Globus pallidus (tissue), 1 donor: ENCODE measurements at regions not wholly inside any gene's neighbourhood (a gene's known extent, or its start where the extent isn't known, plus 50 kb on each side); places are given as distances from the start of the nearest gene placed in this dataset.
A peak's percentile ranks its signal among the peaks of the same experiment; 100 is the strongest.

Experiments
- DNase-seq: peaks from one replicate; pipeline ENCODE4 v3.0.0-alpha.2; 2015; ENCODE audit warnings: low spot score

GRCh38 chr13:79267560-79267959 lies 138.5 kb downstream of the RBM26 start:
- no peak for DNase-seq

GRCh38 chr13:79258489-79258888 lies 147.6 kb downstream of the RBM26 start:
- no peak for DNase-seq

GRCh38 chr13:79246578-79246949 lies 159.5 kb downstream of the RBM26 start:
- no peak for DNase-seq

- no peak for DNase-seq
Measured at GRCh38 chr13:79245937-79246577, 160.0 kb downstream of the RBM26 start.

- no peak for DNase-seq
Measured at GRCh38 chr13:79241697-79242096, 164.4 kb downstream of the RBM26 start.

GRCh38 chr13:79237981-79238380 lies 168.1 kb downstream of the RBM26 start:
- DNase-seq, result no peak

- DNase-seq, result no peak
Measured at GRCh38 chr13:79231887-79232286, 174.2 kb downstream of the RBM26 start.

- no peak for DNase-seq
Measured at GRCh38 chr13:79229761-79230160, 176.3 kb downstream of the RBM26 start.

- no peak for DNase-seq
Measured at GRCh38 chr13:79228972-79229371, 177.1 kb downstream of the RBM26 start.

GRCh38 chr13:79227418-79227817 lies 178.6 kb downstream of the RBM26 start:
- DNase-seq, result no peak

- no peak for DNase-seq
Measured at GRCh38 chr13:79226938-79227337, 179.1 kb downstream of the RBM26 start.

GRCh38 chr13:79226250-79226649 lies 179.8 kb downstream of the RBM26 start:
- DNase-seq, result no peak

GRCh38 chr13:79225487-79226232 lies 180.4 kb downstream of the RBM26 start:
- DNase-seq, result no peak

GRCh38 chr13:79222427-79223205 lies 183.4 kb downstream of the RBM26 start:
- no peak for DNase-seq

GRCh38 chr13:79212064-79212619 lies 193.9 kb downstream of the RBM26 start:
- DNase-seq, result no peak

GRCh38 chr13:79211377-79211776 lies 194.7 kb downstream of the RBM26 start:
- no peak for DNase-seq

- no peak for DNase-seq
Measured at GRCh38 chr13:79197933-79198332, 208.1 kb downstream of the RBM26 start.

GRCh38 chr13:79196843-79197242 lies 209.2 kb downstream of the RBM26 start:
- DNase-seq, result no peak

- DNase-seq, result no peak
Measured at GRCh38 chr13:79196366-79196765, 209.7 kb downstream of the RBM26 start.

GRCh38 chr13:79194727-79195126 lies 211.3 kb downstream of the RBM26 start:
- DNase-seq, result no peak

GRCh38 chr13:79194272-79194671 lies 211.8 kb downstream of the RBM26 start:
- no peak for DNase-seq

- no peak for DNase-seq
Measured at GRCh38 chr13:79191501-79191900, 214.6 kb downstream of the RBM26 start.

GRCh38 chr13:79190932-79191331 lies 215.1 kb downstream of the RBM26 start:
- peak; percentile 1 for DNase-seq
